ENCODE measurements at regions not wholly inside any gene's neighbourhood (a gene's known extent, or its start where the extent isn't known, plus 50 kb on each side); places are given as distances from the start of the nearest gene placed in this dataset.

DNA sequence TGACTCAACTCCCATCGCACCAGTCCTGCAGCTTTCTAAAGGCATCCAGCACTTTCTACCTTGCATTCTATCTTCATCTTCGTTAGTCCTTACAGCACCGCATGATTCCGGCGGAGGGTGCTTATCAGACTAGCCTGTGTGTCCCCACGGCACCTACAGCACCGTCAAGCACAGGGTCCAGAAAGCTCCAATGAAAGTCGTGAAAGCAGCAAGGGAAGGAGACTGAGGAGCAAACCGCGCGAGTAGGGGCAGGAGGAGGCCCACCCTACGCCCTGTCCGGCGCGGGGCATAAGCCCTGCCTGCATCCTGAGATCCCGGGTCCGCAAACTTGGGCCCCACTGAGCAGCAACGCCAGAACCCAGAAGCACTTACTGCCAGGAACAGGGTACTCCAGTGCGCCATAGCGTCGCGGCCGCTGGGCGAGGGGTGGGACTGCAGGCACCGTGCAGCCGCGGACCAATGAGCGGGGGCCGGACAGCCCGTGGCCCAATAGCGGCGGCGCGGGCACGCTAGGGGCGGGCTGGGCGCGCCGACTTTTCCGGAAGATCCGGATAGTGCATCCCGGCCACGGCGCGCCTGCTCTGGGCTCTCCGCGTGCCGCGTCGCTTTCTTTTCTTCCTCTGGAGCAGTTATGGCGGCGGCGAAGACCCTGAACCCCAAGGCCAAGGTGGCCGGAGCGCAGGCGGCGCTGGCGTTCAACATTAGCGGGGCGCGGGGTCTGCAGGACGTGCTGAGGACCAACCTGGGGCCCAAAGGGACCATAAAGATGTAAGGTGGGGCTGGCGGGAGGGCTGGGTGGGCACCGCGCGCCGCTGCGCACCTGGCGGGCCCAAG lies 122.1 kb upstream of the VKORC1L1 start (continued):
- TF ChIP-seq E2F1 (CRISPR knock-in tag; IDR thresholded peaks at IDR 0.05) (peak; percentile 74; the same call in 1 of the 2 replicates), TRIM25 (IDR thresholded peaks at IDR 0.05; ENCODE audit: borderline replicate concordance) (no peak), RNF2 (IDR thresholded peaks at IDR 0.05) (peak; percentile 53; the same call in 1 of the 2 replicates), HMBOX1 (IDR thresholded peaks at IDR 0.05) (peak; percentile 41; the same call in 1 of the 2 replicates), SMARCC2 (IDR thresholded peaks at IDR 0.05; ENCODE audit: low read depth) (no peak), AFF1 (IDR thresholded peaks at IDR 0.05; ENCODE audit: low read depth in 1 of 2, partially characterized antibody in 2 of 2) (peak; percentile 13 to 83), CHCHD3 (CRISPR knock-in tag; IDR thresholded peaks at IDR 0.05) (no peak), ZNF655 (CRISPR knock-in tag; IDR thresholded peaks at IDR 0.05) (no peak), HNRNPLL (IDR thresholded peaks at IDR 0.05; ENCODE audit: low read depth, low read length, poor library complexity, severe bottlenecking) (peak; percentile 97)
- TF ChIP-seq, protein P1, sequence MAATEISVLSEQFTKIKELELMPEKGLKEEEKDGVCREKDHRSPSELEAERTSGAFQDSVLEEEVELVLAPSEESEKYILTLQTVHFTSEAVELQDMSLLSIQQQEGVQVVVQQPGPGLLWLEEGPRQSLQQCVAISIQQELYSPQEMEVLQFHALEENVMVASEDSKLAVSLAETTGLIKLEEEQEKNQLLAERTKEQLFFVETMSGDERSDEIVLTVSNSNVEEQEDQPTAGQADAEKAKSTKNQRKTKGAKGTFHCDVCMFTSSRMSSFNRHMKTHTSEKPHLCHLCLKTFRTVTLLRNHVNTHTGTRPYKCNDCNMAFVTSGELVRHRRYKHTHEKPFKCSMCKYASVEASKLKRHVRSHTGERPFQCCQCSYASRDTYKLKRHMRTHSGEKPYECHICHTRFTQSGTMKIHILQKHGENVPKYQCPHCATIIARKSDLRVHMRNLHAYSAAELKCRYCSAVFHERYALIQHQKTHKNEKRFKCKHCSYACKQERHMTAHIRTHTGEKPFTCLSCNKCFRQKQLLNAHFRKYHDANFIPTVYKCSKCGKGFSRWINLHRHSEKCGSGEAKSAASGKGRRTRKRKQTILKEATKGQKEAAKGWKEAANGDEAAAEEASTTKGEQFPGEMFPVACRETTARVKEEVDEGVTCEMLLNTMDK (IDR thresholded peaks at IDR 0.05; ENCODE audit: borderline replicate concordance, insufficient read depth, low read depth, low read length, poor library complexity, severe bottlenecking) = no peak

All from K562 (cell line).